DMS 273 (cell line): ENCODE measurements at regions not wholly inside any gene's neighbourhood (a gene's known extent, or its start where the extent isn't known, plus 50 kb on each side); places are given as distances from the start of the nearest gene placed in this dataset.

ENCODE experiments used
- DNase-seq: peaks from one replicate; lab custom pipeline; 2025; ENCODE audit not compliant: unreplicated experiment; lab: John Stamatoyannopoulos, UW

DNA sequence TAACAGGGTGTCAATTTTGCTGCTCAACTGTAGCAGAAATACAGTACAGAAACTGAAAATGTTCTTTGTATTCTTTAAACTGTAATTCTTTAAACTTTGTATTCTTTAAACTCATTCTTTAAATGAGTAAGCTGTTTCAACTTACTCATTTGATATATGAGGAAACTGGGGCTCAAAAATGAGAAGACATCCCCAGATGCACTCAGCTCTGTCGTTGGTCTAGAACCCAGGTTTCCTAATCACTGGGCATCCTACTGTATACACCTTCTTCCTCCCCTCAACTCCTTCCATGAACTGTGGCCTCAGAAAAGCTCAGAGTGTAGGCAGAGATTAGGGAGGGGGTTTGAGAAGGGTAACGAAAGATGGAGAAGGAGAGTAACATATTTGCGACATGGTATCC, 136.5 kb upstream of the MAST4 start:
- no peak for DNase-seq

DNA sequence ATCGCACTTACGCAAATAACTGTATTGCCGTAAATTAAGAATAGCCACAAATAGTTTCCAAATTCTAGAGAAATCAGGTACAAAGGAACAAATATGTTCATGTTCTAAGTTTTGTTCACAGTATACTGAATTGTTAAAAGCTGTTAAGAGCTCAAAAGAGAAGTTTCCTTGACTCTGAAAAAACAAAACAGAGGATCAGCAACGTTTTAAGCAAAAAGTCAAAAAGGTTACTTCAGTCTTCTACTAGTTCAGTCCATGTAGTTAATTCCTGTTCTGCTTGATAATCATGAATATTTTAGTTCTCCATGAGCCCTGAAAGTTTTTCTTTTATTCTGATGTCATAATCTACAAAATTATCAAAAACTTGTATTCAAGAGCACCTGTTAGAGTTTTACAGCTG, 128.6 kb upstream of the MAST4 start:
- DNase-seq, result no peak

- peak; percentile 15 for DNase-seq
Observed at GRCh38 chr5:66469684-66470083, 126.5 kb upstream of the MAST4 start.

DNA sequence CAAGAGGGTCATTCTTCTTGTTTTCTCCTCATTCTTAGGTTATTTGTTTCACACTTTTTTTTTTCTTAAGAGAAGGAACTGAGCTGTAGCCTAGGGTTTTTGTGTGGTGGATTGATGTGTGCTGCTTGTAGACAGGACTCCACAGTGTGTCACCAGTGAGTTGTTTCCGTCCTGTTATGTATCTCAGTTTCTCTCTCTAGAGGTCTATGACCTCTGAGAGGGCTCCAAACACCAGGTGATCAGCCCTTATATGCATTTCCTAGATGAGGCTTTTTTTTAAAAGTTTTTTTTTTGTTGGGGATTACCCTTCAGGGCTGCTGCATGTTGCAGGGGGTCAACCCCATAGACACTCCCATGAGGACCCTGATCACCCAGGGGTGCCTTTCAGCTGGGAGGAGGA, 124.2 kb upstream of the MAST4 start:
- DNase-seq, result no peak

DNA sequence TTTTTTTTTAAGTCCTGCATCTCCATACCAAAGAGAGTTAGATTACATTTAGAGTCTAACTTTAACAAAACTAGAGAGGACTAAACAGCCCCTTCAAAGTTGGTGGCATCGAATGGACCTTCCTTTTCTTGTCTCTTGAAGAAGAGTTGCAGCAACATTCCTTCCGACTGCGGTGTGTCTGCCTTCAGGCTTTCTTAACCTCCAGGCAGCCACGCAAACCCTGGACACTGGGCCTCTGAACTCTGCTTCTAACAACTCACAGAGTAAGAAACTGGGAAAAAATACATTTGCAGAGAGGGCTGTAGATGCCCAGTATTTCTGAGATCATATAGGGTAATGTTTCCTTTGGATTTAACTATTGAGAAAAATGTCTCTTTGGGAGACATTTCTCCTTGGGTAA, 120.5 kb upstream of the MAST4 start:
- no peak for DNase-seq

DNA sequence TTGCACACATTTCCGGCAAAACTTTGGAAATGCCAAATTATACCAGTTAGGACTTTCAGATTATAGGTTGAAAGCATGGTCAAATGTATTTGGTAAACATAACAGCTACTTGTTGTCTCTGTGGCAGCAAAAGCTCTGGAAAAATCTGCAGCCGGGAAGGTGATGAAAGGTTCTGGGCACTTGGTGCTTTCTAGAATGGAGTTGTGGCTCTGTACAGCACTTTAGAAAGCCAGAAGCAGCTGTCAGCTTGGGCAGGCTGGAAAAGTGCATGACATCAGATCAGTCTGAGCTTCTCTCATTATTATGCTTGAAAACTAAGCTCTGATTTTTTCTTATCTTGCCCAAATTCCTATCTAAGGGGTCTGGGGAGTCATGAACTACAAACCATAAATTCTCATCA, 118.6 kb upstream of the MAST4 start:
- peak; percentile 17 for DNase-seq

- peak; percentile 21 for DNase-seq
Observed at GRCh38 chr5:66494437-66494836, 101.8 kb upstream of the MAST4 start.

- peak; percentile 79 for DNase-seq
Observed at GRCh38 chr5:66498791-66499207, 97.4 kb upstream of the MAST4 start.

GRCh38 chr5:66503203-66503789, 92.9 kb upstream of the MAST4 start:
- DNase-seq, result no peak

DNA sequence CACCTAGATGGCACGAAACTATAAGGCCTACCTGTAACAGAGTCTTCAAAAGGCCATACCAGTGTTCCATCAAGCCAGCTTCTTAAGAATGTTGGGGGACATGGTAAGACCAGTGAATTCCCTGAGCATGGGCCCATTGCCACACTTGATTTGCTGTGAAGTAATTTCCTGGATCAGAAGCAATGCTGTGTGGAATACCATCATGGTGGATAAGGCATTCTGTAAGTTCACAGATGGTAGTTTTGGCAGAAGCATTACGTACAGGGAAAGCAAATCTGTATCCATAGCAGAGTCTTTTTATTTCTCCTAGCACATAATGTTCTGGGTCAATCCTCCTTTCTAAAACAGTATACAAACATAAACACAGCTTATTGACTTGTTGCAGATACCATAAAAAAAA, 89.1 kb upstream of the MAST4 start:
- no peak for DNase-seq

GRCh38 chr5:66511491-66511890, 84.7 kb upstream of the MAST4 start:
- no peak for DNase-seq

DNA sequence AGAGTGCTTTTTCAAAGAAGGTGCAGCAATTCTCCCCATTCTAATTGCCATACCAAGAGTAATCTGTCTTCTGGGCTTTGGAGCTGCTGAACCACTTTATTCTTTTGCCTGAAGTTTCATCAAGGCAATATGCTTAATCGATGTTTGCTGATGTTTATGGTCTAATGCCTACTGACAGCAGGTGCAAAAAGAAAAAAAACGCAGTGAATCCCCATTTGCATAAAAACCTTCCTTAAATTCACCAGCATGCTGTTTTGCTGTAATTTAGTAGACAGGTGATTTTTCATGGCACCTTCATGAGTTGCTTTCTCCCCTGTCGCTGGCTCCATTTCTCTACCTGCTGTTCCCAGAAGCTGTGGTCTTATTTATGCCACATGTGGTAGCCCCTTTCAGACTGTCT, 83.1 kb upstream of the MAST4 start:
- no peak for DNase-seq

- DNase-seq, result no peak
Observed at GRCh38 chr5:66515209-66515608, 81.0 kb upstream of the MAST4 start.

DNA sequence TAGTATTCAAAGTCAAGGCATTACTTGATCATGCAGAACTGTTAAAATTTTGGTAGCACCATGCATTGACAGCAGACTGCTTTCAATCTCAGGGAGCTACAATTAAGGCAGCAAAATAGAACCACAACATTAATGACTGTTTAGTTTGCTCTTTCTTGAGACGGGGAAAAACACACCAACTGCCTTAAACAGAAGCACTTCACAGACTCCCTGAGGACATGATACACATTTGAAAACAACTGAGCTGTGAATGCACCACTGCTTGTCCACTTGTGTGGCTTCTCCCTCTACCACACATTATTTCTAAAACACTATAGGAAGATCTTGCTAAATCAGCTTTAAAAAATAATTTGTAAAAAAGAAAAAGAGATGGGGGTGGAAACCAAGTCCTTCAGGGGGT, 79.6 kb upstream of the MAST4 start:
- no peak for DNase-seq

DNA sequence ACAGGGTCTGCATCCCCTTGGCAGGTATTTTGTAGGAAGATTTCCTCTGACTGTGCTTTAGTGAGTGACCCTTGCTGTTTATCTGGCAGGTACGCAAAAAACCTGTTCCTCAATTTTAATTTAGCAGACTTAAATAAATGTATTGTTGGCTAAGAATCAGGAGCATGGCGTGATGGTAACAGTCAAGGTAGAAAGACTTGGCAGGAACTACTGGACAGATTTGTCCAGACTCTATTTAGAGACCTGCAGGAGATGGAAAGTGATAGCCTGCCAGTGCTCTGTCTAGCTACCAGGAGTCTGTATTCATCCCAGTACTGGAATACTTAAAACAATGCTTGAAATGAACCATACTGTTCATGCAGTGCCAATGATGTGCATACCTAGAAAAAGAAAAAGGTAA, 78.8 kb upstream of the MAST4 start:
- DNase-seq, result no peak

DNA sequence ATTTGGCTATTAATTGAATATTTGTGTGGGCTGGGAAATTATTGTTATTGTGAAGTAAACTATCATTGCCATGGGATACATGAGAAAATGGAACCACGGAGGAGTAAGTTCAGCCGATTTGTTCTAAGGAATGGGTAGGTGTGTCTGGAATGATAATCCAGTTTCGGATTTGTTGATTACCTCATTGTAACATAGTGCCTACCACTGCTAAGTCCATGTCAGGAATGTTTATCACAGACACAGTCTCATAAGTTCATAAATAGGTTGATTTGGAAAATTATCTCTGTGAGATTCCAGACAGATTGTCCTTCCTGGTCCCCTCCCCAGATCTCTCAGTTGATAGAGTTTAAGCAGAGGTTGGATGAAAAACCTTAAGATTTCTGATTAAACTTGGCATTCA, 78.1 kb upstream of the MAST4 start:
- DNase-seq, result no peak

- peak; percentile 12 for DNase-seq
Observed at GRCh38 chr5:66518753-66519152, 77.4 kb upstream of the MAST4 start.

DNA sequence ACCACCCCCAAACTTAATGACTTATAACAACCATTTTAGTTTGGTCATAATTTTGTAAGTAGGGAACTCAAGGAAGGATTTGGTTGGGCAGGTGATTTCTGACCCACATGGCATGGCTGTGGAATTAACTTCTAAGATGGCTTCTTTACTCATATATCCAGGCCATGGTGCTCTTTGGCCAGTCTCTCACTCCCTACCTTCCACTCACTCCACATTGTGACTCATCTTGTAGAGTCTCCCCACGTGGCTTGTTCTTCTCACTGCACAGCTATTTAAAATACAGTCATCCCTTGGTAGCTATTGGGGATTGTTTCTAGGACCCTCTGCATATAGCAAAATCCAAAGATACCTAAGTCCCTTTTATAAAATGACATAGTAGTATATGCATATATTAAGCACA, 76.6 kb upstream of the MAST4 start:
- DNase-seq, result no peak

DNA sequence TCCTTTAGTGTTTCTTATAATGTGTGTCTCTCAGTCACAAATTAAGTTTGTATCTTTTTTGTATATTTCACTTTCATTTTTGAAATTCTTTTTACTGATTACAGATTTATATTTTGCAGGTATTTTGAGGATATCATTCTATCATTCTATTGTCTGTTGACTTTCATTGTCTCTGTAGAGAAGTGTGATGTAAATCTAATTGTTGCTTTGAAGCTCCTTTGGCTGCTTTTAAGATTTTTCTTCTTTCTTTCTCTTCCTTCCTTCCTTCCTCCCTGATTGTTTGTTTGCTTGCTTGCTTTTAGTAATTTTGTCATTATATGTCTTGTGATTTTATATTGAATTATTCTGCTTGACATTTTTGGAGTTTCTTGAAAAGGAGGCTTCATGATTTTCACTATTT, 75.3 kb upstream of the MAST4 start:
- DNase-seq, result no peak

DNA sequence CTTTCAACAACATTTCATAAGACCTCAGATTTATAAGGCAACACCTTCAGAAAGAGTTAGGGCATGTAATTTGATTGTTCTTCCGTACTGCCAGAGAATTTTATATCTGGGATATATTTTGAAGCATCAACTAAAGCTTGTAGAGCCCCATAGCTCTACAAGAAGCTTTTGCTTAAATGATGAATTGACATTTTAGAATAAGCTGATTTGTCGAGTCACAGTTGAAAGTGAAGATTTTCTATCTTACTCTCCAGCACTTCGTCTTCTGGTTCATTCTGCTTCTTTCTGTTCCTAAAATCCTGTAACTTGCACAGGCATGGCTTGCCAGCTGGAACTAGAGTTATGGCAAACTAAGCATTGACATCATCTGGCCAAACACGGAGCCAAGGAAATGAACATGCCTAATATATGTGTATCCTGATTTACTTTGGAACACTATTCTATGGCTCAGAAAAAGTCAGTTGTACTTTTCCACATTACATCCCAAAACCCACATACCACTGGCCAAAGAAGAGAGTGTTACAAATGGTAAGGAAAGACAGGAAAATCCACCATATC, 68.6 kb upstream of the MAST4 start:
- no peak for DNase-seq

DNA sequence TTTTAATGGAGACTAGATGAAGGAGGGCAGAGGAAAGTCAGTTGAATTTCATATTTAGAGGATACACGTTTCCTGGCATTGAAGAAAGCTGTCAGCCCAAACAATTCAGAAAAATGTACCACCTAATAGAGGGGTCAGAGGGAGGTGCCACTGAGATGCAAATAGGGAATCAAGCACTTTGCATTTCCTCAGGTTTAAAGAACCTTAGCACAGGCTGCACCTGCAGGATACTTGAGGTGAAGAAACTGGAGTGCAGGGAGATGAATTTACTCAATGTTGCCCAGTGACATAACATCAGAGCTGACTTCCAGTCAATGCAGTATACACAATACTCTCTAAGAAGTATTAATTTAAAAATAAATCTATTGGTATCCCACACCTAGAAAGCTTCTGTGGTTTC, 67.0 kb upstream of the MAST4 start:
- no peak for DNase-seq

DNA sequence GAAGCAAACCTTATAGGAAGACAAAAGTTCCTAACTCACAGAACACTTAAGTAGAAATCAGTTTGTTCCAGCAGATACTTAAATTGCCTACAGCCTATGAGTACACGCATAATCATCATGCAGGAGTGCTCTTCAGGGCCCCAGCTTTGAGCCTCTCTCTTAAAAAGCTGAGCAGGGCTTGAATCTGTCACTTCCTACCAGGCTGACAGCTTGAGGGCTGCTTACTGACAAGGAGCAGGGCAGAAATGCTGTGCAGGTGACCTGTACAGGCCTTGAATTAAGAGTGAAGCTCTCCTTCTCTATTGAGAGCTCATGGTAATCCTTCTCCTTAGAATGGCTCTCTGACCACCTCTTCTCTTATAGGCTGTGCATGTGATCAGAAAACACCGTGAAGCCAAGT, 66.5 kb upstream of the MAST4 start:
- no peak for DNase-seq

GRCh38 chr5:66538126-66538525, 58.1 kb upstream of the MAST4 start:
- no peak for DNase-seq
